ENCODE measurements at regions not wholly inside any gene's neighbourhood (a gene's known extent, or its start where the extent isn't known, plus 50 kb on each side); places are given as distances from the start of the nearest gene placed in this dataset.

- TF ChIP-seq CEBPZ (IDR thresholded peaks at IDR 0.05; ENCODE audit: low read depth, low read length): no peak
- TF ChIP-seq CBFB (IDR thresholded peaks at IDR 0.05; ENCODE audit: low read depth): no peak
- no peak for TF ChIP-seq TCF12 (IDR thresholded peaks at IDR 0.05; ENCODE audit: low read depth, low read length)
- no peak for TF ChIP-seq GABPA (IDR thresholded peaks at IDR 0.05; ENCODE audit: low read depth)
- TF ChIP-seq MTA3 (IDR thresholded peaks at IDR 0.05; ENCODE audit: borderline replicate concordance, low read length): no peak
- TF ChIP-seq MEF2A (IDR thresholded peaks at IDR 0.05; ENCODE audit: insufficient read depth, low read depth, low read length): no peak
- no peak for TF ChIP-seq ESRRA (IDR thresholded peaks at IDR 0.05; ENCODE audit: low read length)
- TF ChIP-seq ZNF207 (IDR thresholded peaks at IDR 0.05; ENCODE audit: borderline replicate concordance): no peak
- no peak for TF ChIP-seq SP1 (IDR thresholded peaks at IDR 0.05; ENCODE audit: low read depth, low read length)
- no peak for TF ChIP-seq USF1 (IDR thresholded peaks at IDR 0.05; ENCODE audit: borderline replicate concordance, extremely low read length, insufficient read depth, low read depth, low read length)
- no peak for TF ChIP-seq ZZZ3 (IDR thresholded peaks at IDR 0.05; ENCODE audit: control insufficient read depth, insufficient read length, low read depth)
Measured at GRCh38 chr7:91681718-91682117, 198.8 kb downstream of the MTERF1 start (continued).

GRCh38 chr7:91683823-91684222, 196.7 kb downstream of the MTERF1 start:
- FAIRE-seq (no peak), DNase-seq (ENCODE audit: low read depth, low spot score) (no peak), ATAC-seq (no peak)
- H4K20me1 ChIP-seq (ENCODE audit: control insufficient read depth, insufficient read depth): no peaks in the 10 kb centered on the region
- no peaks in the 10 kb centered on the region for H3K27me3 ChIP-seq (replicated peaks in 1 of 2; ENCODE audit: control insufficient read depth in 2 of 2, insufficient read depth in 2 of 2, low read length in 1 of 2)
- no peak overlapping the region for H3K27ac ChIP-seq (ENCODE audit: control insufficient read depth, insufficient read depth)
- H3K79me2 ChIP-seq (ENCODE audit: control insufficient read depth, insufficient read depth, low read length): no peaks in the 10 kb centered on the region
- TF ChIP-seq ZSCAN29 (IDR thresholded peaks at IDR 0.05) (no peak), KAT2A (conservative IDR thresholded peaks at IDR 0.05; ENCODE audit: control insufficient read depth, low read depth, low read length) (no peak), HDAC6 (IDR thresholded peaks at IDR 0.05; ENCODE audit: unreplicated experiment) (no peak), JUNB (IDR thresholded peaks at IDR 0.05) (no peak), TBL1XR1 (IDR thresholded peaks at IDR 0.05; ENCODE audit: low read depth, low read length) (no peak)
- ChIA-PET RAD21 (ENCODE audit: unreplicated experiment) (no interaction called here), CTCF (no interaction called here), SMC1A (ENCODE audit: uncharacterized antibody, unreplicated experiment) (no interaction called here), POLR2A (no interaction called here)
- no peak overlapping the region for H3K4me3 ChIP-seq
- no peaks in the 10 kb centered on the region for H3K4me1 ChIP-seq (ENCODE audit: control insufficient read depth, insufficient read depth, low read length)
- BruUV-seq (replicated peaks): no TSS peak
- no peak overlapping the region for H3K4me2 ChIP-seq (ENCODE audit: control insufficient read depth, insufficient read depth)
- H2AFZ ChIP-seq (ENCODE audit: control insufficient read depth, low read depth, low read length): no peak overlapping the region
- H3K9me3 ChIP-seq (replicated peaks; ENCODE audit: control insufficient read depth, insufficient read depth, low read length): no peaks in the 10 kb centered on the region; the same call in 2 of the 3 replicates
- no peak overlapping the region for H3K9ac ChIP-seq (ENCODE audit: control insufficient read depth, insufficient read depth, low read length)
- in situ Hi-C loops (cut with MboI) (no loop called here), intact Hi-C loops (cut with micrococcal nuclease; ENCODE audit: unreplicated experiment) (no loop called here)
- no peaks in the 10 kb centered on the region for H3K36me3 ChIP-seq (ENCODE audit: control insufficient read depth in 2 of 2, insufficient read depth in 2 of 2, low read length in 1 of 2)
